NCI-H1105 treated with DMSO at 0.1 percent for 48 hours (cell line): ENCODE measurements at regions not wholly inside any gene's neighbourhood (a gene's known extent, or its start where the extent isn't known, plus 50 kb on each side); places are given as distances from the start of the nearest gene placed in this dataset.

Experiments used
- DNase-seq: peaks from one replicate; lab custom pipeline; 2025; lab: John Stamatoyannopoulos, UW

GRCh38 chr7:24521917-24522623 lies 51.2 kb upstream of the PALS2 start:
- DNase-seq = no peak
